ENCODE measurements at regions not wholly inside any gene's neighbourhood (a gene's known extent, or its start where the extent isn't known, plus 50 kb on each side); places are given as distances from the start of the nearest gene placed in this dataset.

DNA sequence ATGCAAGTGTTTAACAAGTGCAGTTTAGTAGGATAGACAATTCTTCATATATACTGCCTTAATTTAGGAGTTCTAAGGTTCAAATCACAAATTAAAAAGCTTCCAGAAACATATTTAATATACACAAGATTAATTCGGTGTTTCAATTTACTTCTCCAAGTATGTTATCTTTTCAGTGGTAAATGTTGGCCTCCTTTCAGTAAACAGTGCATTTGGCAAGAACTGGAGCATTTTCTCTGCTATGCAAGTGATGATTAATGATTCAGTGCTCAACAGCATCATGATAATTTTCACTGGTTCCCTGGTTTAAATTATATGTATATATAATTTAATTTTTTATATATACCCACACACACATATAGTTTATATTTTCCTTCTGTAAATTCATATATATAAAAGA, 541.7 kb downstream of the EFNA5 start:
- no peak for DNase-seq

GRCh38 chr5:107127878-107128277, 542.9 kb downstream of the EFNA5 start:
- no peak for DNase-seq

- DNase-seq = no peak
Measured at GRCh38 chr5:107126341-107126740, 544.4 kb downstream of the EFNA5 start.

DNA sequence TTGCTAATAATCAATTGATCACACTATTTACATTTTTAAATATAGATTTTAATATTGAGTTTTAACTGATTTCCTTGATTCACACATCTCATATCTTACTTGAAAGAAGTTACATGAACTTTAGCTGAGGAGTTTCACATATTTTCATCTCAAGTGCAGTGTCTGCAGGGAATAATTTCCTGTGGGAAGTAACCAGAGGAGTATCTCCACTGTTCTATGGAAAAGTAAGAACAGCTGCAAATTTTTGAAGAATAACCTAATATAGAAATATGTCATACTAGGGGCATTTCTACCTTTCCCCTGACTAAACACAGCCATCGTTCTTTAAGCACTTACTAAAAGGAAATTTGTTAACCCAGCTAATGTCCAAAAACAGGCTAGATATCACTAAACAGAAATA, 546.4 kb downstream of the EFNA5 start:
- DNase-seq = no peak

GRCh38 chr5:107123014-107123413, 547.7 kb downstream of the EFNA5 start:
- DNase-seq = no peak

DNA sequence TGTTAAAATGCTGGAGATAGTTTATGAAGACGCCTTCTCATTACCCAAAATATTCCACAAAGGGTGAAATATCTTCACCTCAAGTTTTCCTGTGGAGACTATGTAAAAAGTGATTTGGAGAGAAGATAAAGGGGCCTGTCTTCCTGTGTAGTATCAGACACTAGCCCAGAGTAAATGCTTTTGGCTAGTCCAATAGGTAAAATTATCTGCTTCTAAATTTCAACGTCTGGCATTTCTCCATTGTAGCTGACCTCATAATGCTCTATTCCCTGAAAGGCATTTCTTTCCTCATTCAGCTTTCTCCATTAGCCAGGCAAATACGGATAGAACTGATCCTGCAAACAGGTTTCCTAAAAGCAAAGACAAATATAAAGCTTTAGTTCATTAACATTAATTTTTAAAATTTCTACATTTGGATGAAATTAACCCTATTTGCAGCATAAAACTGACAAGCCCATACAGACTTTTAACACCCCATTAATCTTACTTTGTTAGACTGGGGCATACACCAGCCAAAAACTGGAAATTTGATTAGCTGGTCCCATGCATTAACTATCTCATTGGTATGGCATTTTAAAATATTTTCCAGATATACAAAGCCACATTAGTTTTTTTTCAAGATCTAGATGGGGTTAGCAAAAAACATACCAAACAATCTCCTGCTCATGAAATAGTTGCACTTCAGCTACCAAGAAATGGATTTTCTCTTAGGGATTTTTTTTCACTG, 548.8 kb downstream of the EFNA5 start:
- no peak for DNase-seq

DNA sequence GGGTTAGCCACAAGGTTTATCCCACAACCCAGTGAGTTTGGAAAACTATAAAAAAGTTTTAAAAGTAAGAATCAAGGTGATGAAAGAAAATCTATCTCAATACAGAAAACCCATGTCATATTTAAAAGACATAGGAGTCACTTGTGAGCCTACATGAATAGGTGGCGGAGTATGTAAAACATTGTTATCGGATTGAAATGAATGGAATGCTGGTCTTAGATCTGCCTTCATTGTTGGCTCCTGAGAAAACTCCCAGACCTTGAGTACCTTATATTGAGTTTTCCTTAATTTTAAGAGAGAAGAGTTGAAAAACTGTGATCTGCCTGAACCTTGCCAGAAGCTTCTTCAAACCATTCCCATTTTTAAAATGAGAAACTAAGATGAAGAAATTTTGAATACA, 551.1 kb downstream of the EFNA5 start:
- DNase-seq = no peak

DNA sequence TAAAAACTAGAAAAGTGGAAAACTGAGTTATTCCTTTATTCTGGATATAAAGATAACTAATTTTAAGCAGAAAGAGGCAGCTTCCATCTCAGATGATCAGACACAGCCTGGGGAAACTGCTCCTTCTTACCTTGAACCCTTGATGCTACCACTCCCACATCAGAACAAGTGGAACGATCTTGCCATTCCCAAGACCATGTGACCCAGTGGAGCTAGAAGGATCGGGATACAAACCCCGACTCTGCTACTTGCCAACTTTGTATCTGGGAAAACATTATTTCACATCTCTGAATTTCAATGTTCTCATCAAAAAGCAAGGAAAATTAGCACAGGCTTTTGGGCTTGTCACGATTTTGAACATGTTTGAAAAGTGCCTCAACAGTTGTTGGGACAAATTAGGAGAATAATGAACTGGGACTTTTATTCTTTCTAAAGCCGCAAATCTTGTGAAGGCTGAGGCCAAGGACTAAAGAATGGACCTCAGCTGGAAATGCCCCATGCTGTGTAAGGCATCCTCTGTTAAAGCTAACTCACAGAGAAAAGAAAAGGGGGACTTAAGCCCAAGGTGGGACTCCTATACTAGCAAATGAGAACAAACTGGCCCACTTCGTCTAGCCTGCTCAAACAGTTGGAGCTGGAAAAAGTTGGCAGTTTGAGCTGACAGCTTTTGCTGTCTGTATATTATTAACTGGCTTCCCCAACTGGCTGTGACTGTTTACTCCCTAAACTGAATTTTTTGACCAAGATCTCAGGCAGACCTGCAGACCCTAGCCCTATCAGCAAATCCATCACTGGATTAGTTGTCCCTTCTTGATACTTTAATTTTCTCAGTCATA, 552.3 kb downstream of the EFNA5 start:
- DNase-seq = no peak

GRCh38 chr5:107112216-107112615, 558.5 kb downstream of the EFNA5 start:
- DNase-seq = peak; percentile 85

DNA sequence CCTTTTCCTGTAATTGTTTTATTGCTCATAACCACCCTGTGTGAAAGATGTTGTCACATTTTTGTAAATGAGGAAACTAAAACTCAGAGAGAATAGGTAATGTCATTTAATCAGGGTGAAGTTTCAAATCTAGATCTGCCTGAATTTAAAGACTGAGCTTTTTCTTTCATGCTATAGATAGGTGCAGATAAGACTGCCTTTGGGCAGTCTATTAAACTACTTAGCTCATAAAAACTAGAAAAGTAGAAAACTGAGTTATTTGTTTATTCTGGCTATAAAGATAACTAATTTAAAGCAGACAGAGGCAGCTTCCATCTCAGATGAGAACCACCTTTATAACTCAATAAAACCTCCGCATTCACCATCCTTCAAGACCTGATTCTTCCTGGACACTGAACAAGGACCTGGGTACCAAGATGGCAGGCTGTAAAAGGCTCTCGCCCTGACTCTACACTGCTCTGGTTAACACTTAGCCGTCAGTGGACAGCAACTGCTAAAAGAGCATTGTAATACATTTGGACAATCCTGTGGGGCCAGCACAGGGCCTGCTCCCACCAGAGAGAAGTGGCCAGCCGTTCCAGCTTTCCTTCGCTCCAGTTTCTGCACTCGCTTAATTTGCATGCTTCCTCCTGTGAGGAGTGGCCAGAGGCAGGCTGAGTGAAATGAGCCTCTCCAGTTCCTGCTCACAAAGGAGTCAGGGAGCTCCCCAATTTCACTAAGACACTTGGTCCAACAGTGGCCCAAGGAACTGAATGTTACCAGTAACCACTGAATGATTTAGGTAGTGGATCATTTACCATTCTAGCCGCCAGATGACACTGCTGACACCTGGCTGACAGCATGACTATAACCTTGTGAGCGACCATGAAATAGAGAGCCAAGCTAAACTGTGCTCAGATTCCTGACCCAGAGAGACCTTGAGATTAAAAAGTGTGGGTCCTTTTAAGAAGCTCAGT, 566.4 kb downstream of the EFNA5 start:
- peak; percentile 66 for DNase-seq

DNA sequence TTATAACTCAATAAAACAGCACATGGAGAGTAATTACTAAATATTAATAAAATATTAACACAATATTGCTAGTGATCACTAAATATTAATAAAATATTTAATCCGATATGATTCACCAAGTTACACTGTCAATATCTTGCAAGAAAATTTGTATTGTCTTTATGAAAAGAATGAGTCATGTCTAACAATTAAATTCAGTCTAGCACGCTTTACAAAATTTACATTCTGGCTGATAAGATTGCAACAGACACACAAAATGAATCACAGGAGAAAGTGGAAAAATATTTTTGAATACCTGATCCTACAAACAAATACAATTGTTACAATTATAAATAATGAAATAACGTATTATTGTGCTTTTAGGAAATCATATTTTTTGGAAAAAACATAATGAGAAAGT, 567.2 kb downstream of the EFNA5 start:
- DNase-seq = no peak

GRCh38 chr5:107100121-107100520, 570.6 kb downstream of the EFNA5 start:
- no peak for DNase-seq

GRCh38 chr5:107099506-107099905, 571.2 kb downstream of the EFNA5 start:
- no peak for DNase-seq

- DNase-seq = no peak
Measured at GRCh38 chr5:107092695-107093094, 578.0 kb downstream of the EFNA5 start.

- DNase-seq = no peak
Measured at GRCh38 chr5:107090506-107090905, 580.2 kb downstream of the EFNA5 start.

DNA sequence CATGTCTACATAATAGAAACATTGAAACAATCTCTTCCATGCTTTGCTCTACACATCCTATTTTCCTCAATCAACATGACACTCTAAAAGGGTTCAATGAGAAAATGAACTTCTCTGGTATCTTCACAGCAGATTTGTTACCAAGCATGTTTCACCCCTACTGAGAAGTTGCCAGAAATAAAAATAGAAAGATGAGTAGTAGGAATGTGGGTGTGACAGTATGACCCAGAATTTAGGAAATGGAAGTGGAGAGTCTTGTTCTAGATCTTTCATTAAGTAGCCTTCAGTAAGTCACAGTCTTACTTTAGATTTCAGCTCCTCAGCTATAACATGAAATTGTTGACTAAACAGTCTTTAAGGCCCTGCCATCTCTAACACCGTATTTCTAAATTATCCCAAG, 581.8 kb downstream of the EFNA5 start:
- no peak for DNase-seq

DNA sequence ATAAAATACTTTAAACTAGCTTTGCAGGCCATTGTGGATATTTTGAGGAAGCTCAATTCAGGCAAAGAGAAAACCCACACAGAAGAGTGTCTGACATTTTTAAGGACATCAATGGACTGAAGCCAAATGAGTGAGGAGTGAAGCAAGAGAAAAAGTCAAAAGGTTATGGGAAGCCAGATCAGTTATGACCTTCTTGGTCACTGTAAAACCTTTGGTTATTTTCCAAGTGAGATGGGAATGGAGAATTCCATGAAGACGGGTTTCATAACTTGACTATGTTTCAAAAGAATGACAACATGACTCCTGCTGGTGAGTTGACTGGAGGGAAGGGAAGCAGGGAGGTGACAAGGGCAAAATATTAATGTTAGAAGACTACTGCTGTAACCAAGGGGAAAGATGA, 585.2 kb downstream of the EFNA5 start:
- DNase-seq = no peak

GRCh38 chr5:107074996-107075395, 595.7 kb downstream of the EFNA5 start:
- DNase-seq = no peak

DNA sequence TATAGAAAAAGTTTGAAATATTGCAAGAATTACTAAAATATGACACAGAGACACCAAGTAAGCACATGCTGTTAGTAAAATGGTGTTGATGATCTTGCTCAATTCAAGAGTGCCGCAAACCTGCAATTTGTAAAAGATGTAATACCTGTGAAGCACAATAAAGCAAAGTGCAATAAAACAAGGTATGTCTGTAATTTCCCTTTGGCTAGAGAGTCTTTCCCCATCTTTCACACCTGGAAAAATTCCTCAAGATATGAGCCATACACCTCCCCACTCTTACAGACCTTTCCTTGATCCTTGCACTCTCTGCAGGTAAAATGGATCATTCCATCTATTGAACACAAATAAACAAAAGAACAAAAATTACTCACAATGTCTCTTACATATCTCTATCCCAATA, 597.8 kb downstream of the EFNA5 start:
- DNase-seq = no peak

DNA sequence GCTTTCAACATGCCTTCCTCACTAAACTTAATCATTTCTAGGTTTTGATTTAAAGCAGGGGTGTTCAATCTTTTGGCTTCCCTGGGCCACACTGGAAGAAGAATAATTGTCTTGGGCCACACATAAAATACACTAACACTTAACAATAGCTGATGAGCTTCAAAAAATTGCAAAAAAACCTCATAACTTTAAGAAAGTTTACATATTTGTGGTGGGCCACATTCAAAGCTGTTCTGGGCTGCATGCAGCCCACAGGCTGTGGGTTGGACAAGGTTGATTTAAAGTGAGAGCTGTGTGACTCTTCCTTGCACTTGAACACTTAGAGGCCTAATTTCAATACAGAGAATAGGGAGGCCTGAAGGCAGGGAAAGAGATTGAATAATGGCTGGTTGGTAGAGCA, 598.3 kb downstream of the EFNA5 start:
- no peak for DNase-seq

DNA sequence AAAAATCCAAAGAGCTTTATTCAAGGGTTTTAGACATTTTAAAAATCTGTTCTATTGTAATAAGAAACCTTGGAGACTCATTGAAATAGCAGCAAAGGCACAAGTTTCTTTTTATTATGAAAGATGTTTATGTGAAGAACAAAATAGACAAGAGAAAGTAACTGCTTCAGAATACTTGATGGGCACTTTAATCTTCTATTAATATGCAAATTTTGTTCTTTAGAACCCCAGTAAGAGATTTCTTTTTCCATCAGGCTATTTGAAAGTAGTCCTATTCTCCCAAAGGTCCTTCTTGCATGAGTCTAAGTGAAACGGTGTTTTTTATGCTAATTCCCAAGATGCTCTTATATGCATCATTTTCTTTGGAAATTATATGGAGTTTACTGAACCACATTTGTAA, 602.0 kb downstream of the EFNA5 start:
- DNase-seq = no peak

GRCh38 chr5:107067395-107067794, 603.3 kb downstream of the EFNA5 start:
- DNase-seq = no peak

DNA sequence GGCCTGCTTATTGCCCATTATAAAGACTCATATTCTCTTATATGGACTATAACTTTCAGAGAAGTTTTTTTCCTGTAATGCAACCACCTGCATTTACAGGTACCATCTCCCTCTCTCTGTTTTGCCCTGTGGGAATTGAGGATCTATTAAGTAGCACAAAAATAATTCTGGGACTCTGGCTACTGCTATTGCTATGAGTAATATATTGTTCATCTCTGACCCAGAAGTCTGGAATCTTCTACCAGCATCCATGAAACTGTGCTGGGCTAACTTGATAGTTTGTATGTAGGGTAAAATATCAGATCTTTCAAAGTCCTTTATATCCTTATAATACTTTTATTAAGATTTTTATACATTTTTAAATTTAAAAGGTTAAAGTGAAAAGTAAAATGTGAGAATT, 607.2 kb downstream of the EFNA5 start:
- DNase-seq = no peak
